ENCODE measurements at regions not wholly inside any gene's neighbourhood (a gene's known extent, or its start where the extent isn't known, plus 50 kb on each side); places are given as distances from the start of the nearest gene placed in this dataset.
A peak's percentile ranks its signal among the peaks of the same experiment; 100 is the strongest.
"Not testable (repeated sequence)": the region's sequence is repeated elsewhere in the genome, so short reads cannot be mapped to it uniquely, and the experiment has no call there.

GRCh38 chr2:118372886-118373830 lies 284.9 kb downstream of the INSIG2 start:
- DNase-seq (ENCODE audit: low read depth in 1 of 2, low spot score in 1 of 2) (no peak), FAIRE-seq (no peak), ATAC-seq (no peak)
- WGBS (ENCODE audit: missing lambda C conversion rate), result 73% methylated on average over 6 of the region's 6 CpGs
- ChIA-PET CTCF (interaction anchor here (0.6 to 10.0 kb wide), 10 partner anchors 15 to 1061 kb away, joined by 3 to 71 read pairs (median 3); no protein-coding TSS in a partner anchor), POLR2A (no interaction called here)
- Histone ChIP-seq H3K9me3 (no peaks in the 10 kb centered on the region), H3K4me1 (no peaks in the 10 kb centered on the region), H3K4me2 (no peak overlapping the region), H3K27ac (no peak overlapping the region), H3K4me3 (no peak overlapping the region)
- TF ChIP-seq JUNB (IDR thresholded peaks at IDR 0.05) (no peak), RFX5 (IDR thresholded peaks at IDR 0.05) (no peak), USF2 (IDR thresholded peaks at IDR 0.05) (no peak), FOSB (CRISPR knock-in tag; IDR thresholded peaks at IDR 0.05) (no peak), JUN (IDR thresholded peaks at IDR 0.05) (no peak)

- ChIA-PET POLR2A (no interaction called here), CTCF (interaction anchor here (0.7 to 10.0 kb wide), 7 partner anchors 11 to 488 kb away, joined by 3 to 71 read pairs (median 3); no protein-coding TSS in a partner anchor)
- H3K27ac ChIP-seq, result no peak overlapping the region
- H3K9me3 ChIP-seq, result no peaks in the 10 kb centered on the region
- H3K4me3 ChIP-seq, result no peak overlapping the region
- H3K4me2 ChIP-seq, result no peak overlapping the region
- WGBS (ENCODE audit: missing lambda C conversion rate), result 9% methylated on average over 5 of the region's 6 CpGs
- TF ChIP-seq EP300 (IDR thresholded peaks at IDR 0.05) (no peak), SMC3 (IDR thresholded peaks at IDR 0.05) (peak; percentile 73), RAD21 (conservative IDR thresholded peaks at IDR 0.05 in 1 of 2, IDR thresholded peaks at IDR 0.05 in 1 of 2) (peak; percentile 79 to 82), ESRRA (IDR thresholded peaks at IDR 0.05; ENCODE audit: borderline replicate concordance, low read length) (no peak), CTCF (IDR thresholded peaks at IDR 0.05) (peak; percentile 58), MYC (IDR thresholded peaks at IDR 0.05; ENCODE audit: borderline replicate concordance, low read length) (no peak)
- FAIRE-seq (no peak), DNase-seq (ENCODE audit: low read depth in 1 of 2, low spot score in 1 of 2) (peak; percentile 10 to 44), ATAC-seq (peak; percentile 86 to 91)
- H3K4me1 ChIP-seq, result no peaks in the 10 kb centered on the region
Measured at GRCh38 chr2:118371515-118371914, 283.2 kb downstream of the INSIG2 start.

- DNase-seq (ENCODE audit: low read depth in 1 of 2, low spot score in 1 of 2); FAIRE-seq; H3K9me3 ChIP-seq; H3K4me2 ChIP-seq; H3K27ac ChIP-seq; H3K4me1 ChIP-seq; ATAC-seq; POLR2A ChIA-PET; H3K4me3 ChIP-seq: not testable (repeated sequence)
- CTCF ChIA-PET, result interaction anchor here (10.0 kb wide), 1 partner anchor 486 kb away, joined by 71 read pairs; no protein-coding TSS in a partner anchor
- WGBS (ENCODE audit: missing lambda C conversion rate), result 40% methylated on average over 7 of the region's 7 CpGs
Measured at GRCh38 chr2:118369521-118369920, 281.2 kb downstream of the INSIG2 start.

- Histone ChIP-seq H3K4me1 (no peaks in the 10 kb centered on the region), H3K4me2 (no peak overlapping the region), H3K9me3 (0 out of 3 replicates have a peak, but pooled peaks cover 3% of the 10 kb centered on the region), H3K27ac (no peak overlapping the region), H3K4me3 (no peak overlapping the region)
- ChIA-PET POLR2A (no interaction called here), CTCF (no interaction called here)
- DNase-seq (ENCODE audit: low read depth in 1 of 2, low spot score in 1 of 2) (no peak), ATAC-seq (no peak), FAIRE-seq (no peak)
- TF ChIP-seq ESRRA (IDR thresholded peaks at IDR 0.05; ENCODE audit: borderline replicate concordance, low read length) (no peak), ELK1 (IDR thresholded peaks at IDR 0.05; ENCODE audit: low read depth, low read length) (no peak), ZSCAN20 (CRISPR knock-in tag; IDR thresholded peaks at IDR 0.05) (no peak), HDAC2 (IDR thresholded peaks at IDR 0.05) (no peak), BCL3 (IDR thresholded peaks at IDR 0.05) (no peak), HOXB13 (CRISPR knock-in tag; IDR thresholded peaks at IDR 0.05; ENCODE audit: low read depth) (no peak)
- 3% methylated on average over 2 of the region's 2 CpGs for WGBS (ENCODE audit: missing lambda C conversion rate)
Measured at GRCh38 chr2:118363604-118364003, 275.3 kb downstream of the INSIG2 start.
